Epithelial cell of esophagus (primary cell): ENCODE measurements at regions not wholly inside any gene's neighbourhood (a gene's known extent, or its start where the extent isn't known, plus 50 kb on each side); places are given as distances from the start of the nearest gene placed in this dataset.
"Not testable (repeated sequence)": the region's sequence is repeated elsewhere in the genome, so short reads cannot be mapped to it uniquely, and the experiment has no call there.

Experiments used
- DNase-seq: peaks from one replicate; pipeline ENCODE4 v3.0.0; 2010; ENCODE audit warnings: low read depth
- H3K4me3 ChIP-seq: 2 replicates; pipeline ENCODE4 v1.5.1; 2011; ENCODE audit warnings: mild to moderate bottlenecking, low read length, control low read depth
- TF ChIP-seq, protein P1 (sequence below): IDR thresholded peaks from 2 replicates; pipeline ENCODE4 v1.5.1; 2011; ENCODE audit warnings: low read depth, mild to moderate bottlenecking, low read length, control low read depth, inconsistent platforms; ENCODE audit not compliant: insufficient read depth; ENCODE audit errors: missing control alignments

DNA sequence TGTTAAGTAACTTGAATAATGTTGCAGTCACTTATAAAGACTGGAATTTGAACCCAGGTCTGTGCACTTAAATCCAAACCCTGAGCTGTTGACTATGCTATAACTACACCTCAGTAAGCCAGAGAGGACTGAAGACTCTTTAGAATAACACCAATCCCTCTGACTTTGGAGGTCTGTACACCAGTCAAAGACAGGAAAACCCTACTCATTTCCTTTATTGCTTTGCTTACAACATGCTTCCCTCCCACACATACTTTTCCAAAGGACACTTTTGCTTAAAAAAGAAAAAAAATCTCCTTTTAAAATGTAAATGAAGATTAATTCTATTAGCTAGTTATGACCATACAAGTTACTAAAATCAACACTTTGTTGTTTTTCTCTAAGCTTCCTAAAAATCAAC, 184.7 kb upstream of the KCTD7 start:
- no peak overlapping the region for H3K4me3 ChIP-seq
- DNase-seq, result no peak
- TF ChIP-seq, protein P1, sequence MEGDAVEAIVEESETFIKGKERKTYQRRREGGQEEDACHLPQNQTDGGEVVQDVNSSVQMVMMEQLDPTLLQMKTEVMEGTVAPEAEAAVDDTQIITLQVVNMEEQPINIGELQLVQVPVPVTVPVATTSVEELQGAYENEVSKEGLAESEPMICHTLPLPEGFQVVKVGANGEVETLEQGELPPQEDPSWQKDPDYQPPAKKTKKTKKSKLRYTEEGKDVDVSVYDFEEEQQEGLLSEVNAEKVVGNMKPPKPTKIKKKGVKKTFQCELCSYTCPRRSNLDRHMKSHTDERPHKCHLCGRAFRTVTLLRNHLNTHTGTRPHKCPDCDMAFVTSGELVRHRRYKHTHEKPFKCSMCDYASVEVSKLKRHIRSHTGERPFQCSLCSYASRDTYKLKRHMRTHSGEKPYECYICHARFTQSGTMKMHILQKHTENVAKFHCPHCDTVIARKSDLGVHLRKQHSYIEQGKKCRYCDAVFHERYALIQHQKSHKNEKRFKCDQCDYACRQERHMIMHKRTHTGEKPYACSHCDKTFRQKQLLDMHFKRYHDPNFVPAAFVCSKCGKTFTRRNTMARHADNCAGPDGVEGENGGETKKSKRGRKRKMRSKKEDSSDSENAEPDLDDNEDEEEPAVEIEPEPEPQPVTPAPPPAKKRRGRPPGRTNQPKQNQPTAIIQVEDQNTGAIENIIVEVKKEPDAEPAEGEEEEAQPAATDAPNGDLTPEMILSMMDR, result no peak

DNA sequence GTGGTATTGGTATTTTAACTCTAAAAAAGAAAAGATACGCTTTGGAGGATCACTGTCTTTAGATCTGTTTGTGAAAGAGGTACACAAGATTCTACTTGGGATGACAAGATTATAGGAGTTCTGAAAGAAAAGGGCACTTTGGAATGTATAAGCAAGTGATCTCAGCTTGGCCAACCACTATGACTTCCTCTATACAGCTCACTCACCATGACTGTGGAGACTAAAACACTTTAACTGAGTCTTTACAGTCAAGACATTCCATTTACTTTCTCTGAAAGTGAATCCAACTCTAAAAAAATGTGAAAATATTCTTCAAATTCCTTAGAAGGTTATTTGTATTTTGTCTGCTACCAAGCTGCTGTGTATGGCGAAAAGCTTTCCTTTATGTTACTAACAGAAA, 181.7 kb upstream of the KCTD7 start:
- not testable (repeated sequence) for H3K4me3 ChIP-seq, DNase-seq

DNA sequence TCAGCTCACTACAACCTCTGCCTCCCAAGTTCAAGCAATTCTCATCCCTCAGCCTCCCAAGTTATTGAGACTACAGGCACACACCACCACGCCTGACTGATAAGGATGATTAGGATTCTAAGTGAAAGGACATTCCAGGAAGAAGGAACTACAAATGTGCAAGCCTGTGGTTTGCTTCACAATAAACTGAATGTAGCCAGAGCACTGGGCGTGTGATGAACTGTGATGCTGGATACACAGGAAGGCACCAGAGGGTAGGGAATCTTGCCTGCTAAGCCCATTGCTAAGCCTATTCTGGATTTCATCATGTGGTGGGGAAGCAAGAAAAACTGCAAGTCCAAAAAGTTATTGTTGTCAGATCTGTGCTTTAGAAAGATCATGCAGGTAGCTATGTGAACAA, 177.9 kb upstream of the KCTD7 start:
- H3K4me3 ChIP-seq, DNase-seq: not testable (repeated sequence)

DNA sequence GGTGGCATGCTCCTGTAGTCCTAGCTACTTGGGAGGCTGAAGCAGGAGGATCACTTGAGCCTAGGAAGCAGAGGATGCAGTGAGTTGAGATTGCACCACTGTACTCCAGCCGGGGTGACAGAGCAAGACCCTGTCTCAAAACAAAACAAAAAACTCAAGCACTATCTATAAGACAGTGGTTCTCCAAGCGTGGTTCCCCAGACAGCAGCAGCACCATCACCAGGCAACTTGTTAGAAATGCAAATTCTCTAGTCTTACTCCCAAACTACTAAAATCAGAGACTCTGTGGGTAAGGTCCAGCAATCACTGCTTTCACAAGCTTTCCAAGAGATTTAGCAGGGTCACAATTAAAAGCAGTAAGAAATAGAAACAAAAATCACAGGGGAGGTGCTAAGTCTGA, 177.0 kb upstream of the KCTD7 start:
- H3K4me3 ChIP-seq, DNase-seq: not testable (repeated sequence)

DNA sequence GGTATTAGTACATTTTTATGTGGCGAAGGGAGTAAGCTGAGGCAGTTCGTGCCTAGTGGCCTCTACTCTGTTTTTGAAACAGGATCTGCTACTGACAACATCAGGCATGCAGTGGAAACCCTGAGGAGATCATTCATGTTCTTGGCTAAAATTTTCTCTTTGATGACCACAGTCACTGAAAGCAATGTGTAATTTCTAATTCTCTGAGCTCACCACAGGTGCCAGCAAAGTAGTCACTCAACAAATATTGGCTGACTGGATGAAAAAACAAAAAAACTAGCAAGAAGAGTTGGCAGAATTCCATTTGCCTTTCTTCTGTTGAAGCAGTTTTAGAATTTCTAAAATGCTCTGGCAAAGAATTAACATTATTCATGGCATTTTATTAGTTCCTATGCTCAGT, 176.5 kb upstream of the KCTD7 start:
- DNase-seq, result no peak
- TF ChIP-seq, protein P1, result no peak

DNA sequence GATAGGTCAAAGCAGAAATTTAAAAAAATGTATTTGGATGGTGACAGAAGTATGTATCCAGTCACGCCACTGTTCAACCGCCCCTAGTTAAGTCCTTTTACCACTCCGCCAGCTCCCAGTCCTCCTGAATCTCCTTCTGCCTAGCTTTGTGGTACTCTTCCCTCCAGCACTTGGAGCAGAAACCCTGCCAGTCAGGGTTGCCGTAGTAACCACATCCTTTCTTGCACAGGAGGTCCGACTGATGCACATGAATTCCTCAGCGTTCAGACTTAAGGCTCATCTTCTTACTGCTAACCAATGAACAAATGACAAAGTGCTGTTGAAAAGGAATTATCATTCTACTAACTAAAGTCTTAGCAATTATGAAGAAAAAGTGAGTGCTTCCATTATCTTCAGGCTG, 175.3 kb upstream of the KCTD7 start:
- TF ChIP-seq, protein P1, result no peak
- no peak overlapping the region for H3K4me3 ChIP-seq
- no peak for DNase-seq

More for the DNA sequence above, 176.5 kb upstream of the KCTD7 start:
- H3K4me3 ChIP-seq, result no peak overlapping the region

DNA sequence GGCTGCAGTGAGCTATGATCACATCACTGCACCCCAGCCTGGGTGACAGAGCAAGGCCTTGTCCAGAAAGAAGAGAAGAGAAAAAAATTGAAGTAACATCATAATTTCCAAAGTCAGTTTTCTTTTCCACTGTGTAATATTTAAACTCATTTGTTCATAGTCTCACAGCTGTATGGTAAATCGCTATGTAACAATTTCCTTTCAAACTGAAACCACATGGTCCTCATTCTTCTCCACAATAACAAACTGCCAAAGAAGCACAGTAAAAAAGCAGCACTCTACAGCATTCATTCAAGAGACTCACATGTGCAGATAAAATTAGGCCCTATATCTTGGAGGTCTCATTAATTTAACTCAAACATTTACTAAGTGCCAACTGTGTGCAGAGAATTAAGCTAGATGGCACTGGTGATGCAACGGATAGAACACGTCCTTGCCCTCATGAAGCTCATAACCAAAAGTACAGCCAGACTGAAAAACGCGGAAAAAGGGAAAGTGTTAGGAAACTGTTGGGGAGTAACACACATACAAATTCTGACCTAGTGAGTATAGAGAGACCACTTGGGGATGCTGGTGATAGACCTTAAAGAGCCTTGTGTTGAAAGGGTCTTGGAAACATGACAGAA, 174.0 kb upstream of the KCTD7 start:
- TF ChIP-seq, protein P1, result no peak
- DNase-seq, result no peak
- H3K4me3 ChIP-seq, result no peak overlapping the region

DNA sequence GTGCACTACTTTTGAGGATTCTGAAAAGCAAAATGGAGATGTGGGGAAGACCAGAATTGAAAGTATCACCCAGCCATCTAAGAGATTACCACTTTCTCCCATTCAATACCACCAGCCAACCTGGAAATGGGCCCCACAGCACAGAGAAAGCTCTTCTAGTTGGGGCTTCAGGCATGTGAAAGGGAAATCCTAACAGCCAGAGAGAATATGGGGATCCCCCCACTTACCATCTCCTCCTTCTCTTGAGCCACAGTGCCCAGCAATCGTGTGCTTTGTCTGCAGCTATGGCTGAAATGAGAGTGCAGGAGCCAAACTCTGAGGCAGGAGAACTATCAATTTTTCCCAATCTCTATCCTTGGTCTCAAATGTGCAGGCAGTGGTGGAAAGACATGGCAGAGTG, 173.2 kb upstream of the KCTD7 start:
- H3K4me3 ChIP-seq, DNase-seq: not testable (repeated sequence)

DNA sequence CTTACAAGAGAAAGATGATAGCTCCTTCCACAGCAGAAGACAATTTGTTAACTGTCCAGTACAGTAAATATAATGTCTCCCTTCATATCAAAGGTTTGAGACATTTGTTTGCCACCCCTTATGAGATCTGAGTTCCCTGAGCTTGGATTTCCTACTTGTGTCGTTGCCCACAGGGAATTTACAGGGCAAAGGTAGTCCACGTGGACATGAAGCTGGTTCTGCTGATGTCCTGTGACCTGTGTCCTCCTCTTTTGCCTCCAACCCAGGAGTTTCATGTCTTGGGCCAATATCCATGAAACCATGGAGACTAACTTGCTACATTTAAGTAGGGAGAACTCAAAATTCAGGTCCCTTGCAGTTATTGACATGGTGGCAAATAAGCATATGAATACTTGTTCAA, 172.2 kb upstream of the KCTD7 start:
- H3K4me3 ChIP-seq, DNase-seq: not testable (repeated sequence)

DNA sequence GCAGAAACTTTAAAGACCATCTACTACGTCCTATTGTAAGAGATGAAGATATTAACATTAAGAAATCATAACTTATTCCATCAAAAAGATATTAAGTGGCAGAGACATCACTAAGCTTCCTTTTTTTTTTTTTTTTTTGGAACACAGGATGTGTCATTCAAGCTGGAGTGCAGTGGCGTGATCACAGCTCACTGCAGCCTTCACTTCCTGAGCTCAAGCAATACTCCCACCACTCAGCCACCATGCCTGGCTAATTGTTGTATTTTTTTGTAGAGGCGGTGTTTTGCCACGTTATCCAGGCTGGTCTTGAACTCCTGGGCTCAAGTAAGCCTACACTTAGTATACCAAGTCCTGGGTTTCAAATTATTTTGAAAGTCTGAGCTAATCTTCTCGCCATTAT, 169.7 kb upstream of the KCTD7 start:
- H3K4me3 ChIP-seq, DNase-seq: not testable (repeated sequence)

DNA sequence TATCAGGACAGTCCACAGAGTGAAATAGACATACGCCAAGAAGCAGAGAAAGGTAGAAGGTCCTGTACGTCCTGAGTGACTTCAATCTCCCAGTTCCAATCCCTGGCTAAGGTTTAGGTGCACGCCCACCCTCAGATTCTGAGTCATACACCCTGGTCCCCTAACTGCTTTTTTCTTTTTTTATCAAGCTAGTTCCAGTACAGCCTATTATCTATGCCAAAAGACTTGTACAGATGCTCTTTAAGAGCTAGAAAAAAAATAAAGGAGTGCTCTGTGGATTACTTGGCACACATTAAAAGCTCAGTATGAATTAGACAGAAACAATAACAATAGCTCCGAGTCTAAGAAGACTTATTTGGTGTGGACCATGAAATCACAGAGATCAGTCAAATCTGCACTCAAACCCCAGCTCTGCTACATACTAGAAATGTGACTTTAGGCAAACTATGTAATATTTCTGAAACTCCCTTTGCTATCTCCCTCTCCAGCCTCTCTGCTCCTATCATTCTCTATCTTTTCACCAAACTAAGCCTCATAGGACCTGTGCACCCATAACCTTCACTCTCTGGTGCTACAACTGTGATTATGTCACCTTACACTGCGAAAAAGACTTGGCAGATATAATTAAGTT, 168.8 kb upstream of the KCTD7 start:
- DNase-seq, H3K4me3 ChIP-seq: not testable (repeated sequence)
